Upper lobe of left lung (tissue), 6 donors: ENCODE measurements at regions not wholly inside any gene's neighbourhood (a gene's known extent, or its start where the extent isn't known, plus 50 kb on each side); places are given as distances from the start of the nearest gene placed in this dataset.

Source experiments
- ATAC-seq, 2 donors: fragments of 200-7000 bp; cut with Tn5 transposase; one replicate each; pipeline ENCODE4 v1.9.1; 2022; ENCODE audit warnings: mild to moderate bottlenecking in 2 of 2, moderate library complexity in 2 of 2; ENCODE audit not compliant: low FRiP score in 2 of 2
- DNase-seq, 2 donors: peaks; one replicate each; pipeline ENCODE4 v3.0.0-alpha.2; 2019 to 2020
- H3K27ac ChIP-seq, 4 donors: fragments of 200-600 bp; sonication (generic); one replicate each; pipeline ENCODE4 v1.5.1; 2016 to 2019
- H3K27me3 ChIP-seq, 4 donors: fragments of 200-600 bp; sonication (generic); one replicate each; pipeline ENCODE4 v1.5.1; 2017 to 2019
- H3K36me3 ChIP-seq, 4 donors: fragments of 200-600 bp; sonication (generic); one replicate each; pipeline ENCODE4 v1.5.1; 2016 to 2019
- H3K4me1 ChIP-seq, 4 donors: fragments of 200-600 bp; sonication (generic); one replicate each; pipeline ENCODE4 v1.5.1; 2018 to 2019
- H3K4me3 ChIP-seq, 4 donors: fragments of 200-600 bp; sonication (generic); one replicate each; pipeline ENCODE4 v1.5.1; 2017 to 2019; ENCODE audit warnings: mild to moderate bottlenecking in 2 of 4, moderate library complexity in 1 of 4
- H3K9me3 ChIP-seq, 4 donors: fragments of 200-600 bp; sonication (generic); one replicate each; pipeline ENCODE4 v1.5.1; 2018 to 2019
- CTCF ChIP-seq, 6 experiments: fragments of 450-650 bp in 4 of 6; fragments of 200-600 bp in 2 of 6; sonication (generic) in 2 of 6; IDR thresholded peaks; one replicate each; pipeline ENCODE4 v1.5.1; 2016 to 2019; ENCODE audit warnings: antibody characterized with exemption in 6 of 6
- EP300 ChIP-seq, 4 donors: sonication (generic); formaldehyde crosslinking; IDR thresholded peaks; one replicate each; pipeline ENCODE4 v1.5.1; 2017; ENCODE audit warnings: antibody characterized with exemption in 4 of 4, control low read depth in 2 of 4
- POLR2A ChIP-seq, 4 donors: fragments of 450-650 bp; IDR thresholded peaks; one replicate each; pipeline ENCODE4 v1.5.1; 2016 to 2017; ENCODE audit warnings: antibody characterized with exemption in 4 of 4, mild to moderate bottlenecking in 2 of 4
- POLR2AphosphoS5 ChIP-seq, 2 donors: sonication (generic); formaldehyde crosslinking; IDR thresholded peaks; one replicate each; pipeline ENCODE4 v1.5.1; 2017; ENCODE audit warnings: antibody characterized with exemption in 2 of 2
- WGBS, 2 donors: methylation state at CpG; one replicate each; pipeline ENCODE4 v1.1.5; 2017 to 2018; 5-methylcytosine and 5-hydroxymethylcytosine counted together
- donor health status: DM: no; HTN: no; CAD: no; lungs with moderate emphysema.
- donor health status: DM: no; HTN: yes; CAD: no; lungs with severe emphysema.

- Histone ChIP-seq H3K27me3 (no peaks in the 10 kb centered on the region), H3K36me3 (no peaks in the 10 kb centered on the region), H3K4me3 (no peak overlapping the region), H3K9me3 (no peaks in the 10 kb centered on the region), H3K27ac (no peak overlapping the region), H3K4me1 (no peaks in the 10 kb centered on the region)
- no peak for ATAC-seq
- no peak for DNase-seq
- TF ChIP-seq CTCF (IDR thresholded peaks at IDR 0.05): no peak
- TF ChIP-seq EP300 (IDR thresholded peaks at IDR 0.05): no peak
- no peak for TF ChIP-seq POLR2A (IDR thresholded peaks at IDR 0.05)
- TF ChIP-seq POLR2AphosphoS5 (IDR thresholded peaks at IDR 0.05): no peak
- WGBS, 2 donors: 93 to 96% methylated on average over 2 of the region's 2 CpGs
Observed at GRCh38 chr20:40545478-40545877, 143.6 kb downstream of the MAFB start.

GRCh38 chr20:40542065-40542464, 147.0 kb downstream of the MAFB start:
- Histone ChIP-seq H3K4me1 (no peaks in the 10 kb centered on the region), H3K4me3 (no peak overlapping the region), H3K27me3 (no peaks in the 10 kb centered on the region), H3K36me3 (no peaks in the 10 kb centered on the region), H3K27ac (no peak overlapping the region), H3K9me3 (no peaks in the 10 kb centered on the region)
- DNase-seq (no peak), ATAC-seq (no peak)
- 67 to 79% methylated on average over 2 of the region's 2 CpGs for WGBS, 2 donors
- TF ChIP-seq CTCF (IDR thresholded peaks at IDR 0.05) (no peak), EP300 (IDR thresholded peaks at IDR 0.05) (no peak), POLR2AphosphoS5 (IDR thresholded peaks at IDR 0.05) (no peak), POLR2A (IDR thresholded peaks at IDR 0.05) (no peak)

- H3K36me3 ChIP-seq: no peaks in the 10 kb centered on the region
- H3K27me3 ChIP-seq: no peaks in the 10 kb centered on the region
- no peak for TF ChIP-seq CTCF (IDR thresholded peaks at IDR 0.05)
- no peak for TF ChIP-seq EP300 (IDR thresholded peaks at IDR 0.05)
- no peak for TF ChIP-seq POLR2A (IDR thresholded peaks at IDR 0.05)
- no peak for TF ChIP-seq POLR2AphosphoS5 (IDR thresholded peaks at IDR 0.05)
- no peak overlapping the region for H3K27ac ChIP-seq
- whole genome bisulfite sequencing, 2 donors: 57 to 70% methylated on average over 2 of the region's 2 CpGs
- DNase-seq (no peak), ATAC-seq (no peak)
- no peak overlapping the region for H3K4me3 ChIP-seq
- no peaks in the 10 kb centered on the region for H3K4me1 ChIP-seq
- H3K9me3 ChIP-seq: no peaks in the 10 kb centered on the region
Observed at GRCh38 chr20:40540166-40540565, 148.9 kb downstream of the MAFB start.

GRCh38 chr20:40538131-40538530, 150.9 kb downstream of the MAFB start:
- no peaks in the 10 kb centered on the region for H3K36me3 ChIP-seq
- H3K4me3 ChIP-seq: no peak overlapping the region
- H3K9me3 ChIP-seq: no peaks in the 10 kb centered on the region
- WGBS, 2 donors: 85 to 92% methylated on average over 3 of the region's 3 CpGs
- no peaks in the 10 kb centered on the region for H3K27me3 ChIP-seq
- no peak overlapping the region for H3K27ac ChIP-seq
- ATAC-seq (no peak), DNase-seq (no peak)
- TF ChIP-seq POLR2AphosphoS5 (IDR thresholded peaks at IDR 0.05) (no peak), POLR2A (IDR thresholded peaks at IDR 0.05) (no peak), EP300 (IDR thresholded peaks at IDR 0.05) (no peak), CTCF (IDR thresholded peaks at IDR 0.05) (no peak)
- no peaks in the 10 kb centered on the region for H3K4me1 ChIP-seq

GRCh38 chr20:40536808-40537207, 152.2 kb downstream of the MAFB start:
- no peak for TF ChIP-seq POLR2AphosphoS5 (IDR thresholded peaks at IDR 0.05)
- no peak for TF ChIP-seq CTCF (IDR thresholded peaks at IDR 0.05)
- TF ChIP-seq POLR2A (IDR thresholded peaks at IDR 0.05): no peak
- no peak for TF ChIP-seq EP300 (IDR thresholded peaks at IDR 0.05)
- Histone ChIP-seq H3K4me3 (no peak overlapping the region), H3K36me3 (no peaks in the 10 kb centered on the region), H3K27me3 (no peaks in the 10 kb centered on the region), H3K4me1 (no peaks in the 10 kb centered on the region), H3K27ac (no peak overlapping the region), H3K9me3 (peaks cover 0 to 8% (median 5%) of the 10 kb centered on the region in 4 donors)
- DNase-seq (no peak), ATAC-seq (no peak)
- 82 to 86% methylated on average over 4 of the region's 4 CpGs for WGBS, 2 donors
